HG02852 (cell line): ENCODE measurements at regions not wholly inside any gene's neighbourhood (a gene's known extent, or its start where the extent isn't known, plus 50 kb on each side); places are given as distances from the start of the nearest gene placed in this dataset.
"Not testable (repeated sequence)": the region's sequence is repeated elsewhere in the genome, so short reads cannot be mapped to it uniquely, and the experiment has no call there.

ENCODE experiments used
- ATAC-seq: cut with Tn5 transposase; IDR thresholded peaks from one replicate; pipeline ENCODE4 v1.9.1; 2021; ENCODE audit warnings: mild to moderate bottlenecking, moderate library complexity; ENCODE audit not compliant: unreplicated experiment

GRCh38 chr15:87681104-87681503 is 575.4 kb downstream of the NTRK3 start:
- no peak for ATAC-seq

GRCh38 chr15:87680208-87680607 is 576.3 kb downstream of the NTRK3 start:
- ATAC-seq: no peak

GRCh38 chr15:87675271-87675670 is 581.3 kb downstream of the NTRK3 start:
- ATAC-seq: no peak

- no peak for ATAC-seq
Measured at GRCh38 chr15:87672309-87673288, 583.9 kb downstream of the NTRK3 start.

GRCh38 chr15:87671289-87671688 is 585.2 kb downstream of the NTRK3 start:
- no peak for ATAC-seq

GRCh38 chr15:87669846-87670245 is 586.7 kb downstream of the NTRK3 start:
- no peak for ATAC-seq

GRCh38 chr15:87668768-87669564 is 587.6 kb downstream of the NTRK3 start:
- not testable (repeated sequence) for ATAC-seq

GRCh38 chr15:87667643-87668042 is 588.9 kb downstream of the NTRK3 start:
- ATAC-seq: no peak

GRCh38 chr15:87662575-87662974 is 594.0 kb downstream of the NTRK3 start:
- no peak for ATAC-seq

- ATAC-seq: no peak
Measured at GRCh38 chr15:87661454-87662355, 594.8 kb downstream of the NTRK3 start.

- no peak for ATAC-seq
Measured at GRCh38 chr15:87660251-87661129, 596.0 kb downstream of the NTRK3 start.

GRCh38 chr15:87656372-87656771 is 600.2 kb downstream of the NTRK3 start:
- no peak for ATAC-seq

GRCh38 chr15:87653646-87654045 is 602.9 kb downstream of the NTRK3 start:
- no peak for ATAC-seq

- ATAC-seq: no peak
Measured at GRCh38 chr15:87649175-87649574, 607.4 kb downstream of the NTRK3 start.

- ATAC-seq: no peak
Measured at GRCh38 chr15:87648278-87648677, 608.3 kb downstream of the NTRK3 start.

- no peak for ATAC-seq
Measured at GRCh38 chr15:87645723-87646122, 610.8 kb downstream of the NTRK3 start.

GRCh38 chr15:87642997-87643396 is 613.5 kb downstream of the NTRK3 start:
- ATAC-seq: not testable (repeated sequence)

- ATAC-seq: no peak
Measured at GRCh38 chr15:87639305-87640011, 617.1 kb downstream of the NTRK3 start.

GRCh38 chr15:87638554-87639083 is 617.9 kb downstream of the NTRK3 start:
- no peak for ATAC-seq
